ENCODE measurements at regions not wholly inside any gene's neighbourhood (a gene's known extent, or its start where the extent isn't known, plus 50 kb on each side); places are given as distances from the start of the nearest gene placed in this dataset.

DNA sequence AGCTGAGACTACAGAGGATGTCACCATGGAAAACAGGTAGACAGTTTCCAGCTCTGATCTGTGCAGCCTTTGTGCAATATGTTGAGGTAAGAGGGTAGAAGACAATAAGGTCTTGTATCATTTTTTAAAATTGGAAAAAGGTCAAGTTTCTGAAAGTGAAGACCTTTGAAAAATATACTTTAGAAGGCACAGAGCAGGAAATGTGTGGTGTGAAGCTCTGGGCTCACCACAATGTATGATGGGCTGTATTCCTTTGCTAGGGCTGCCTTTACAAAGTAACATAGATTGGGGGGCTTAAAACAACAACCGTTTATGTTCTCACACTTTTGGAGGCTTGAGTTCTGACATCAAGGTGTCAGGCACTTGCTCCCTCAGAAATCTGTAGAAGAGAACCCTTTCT is 514.3 kb upstream of the JARID2 start:
- no peaks in the 10 kb centered on the region for H4K20me1 ChIP-seq (ENCODE audit: control insufficient read depth, insufficient read depth, insufficient read length)
- no peak overlapping the region for H3K23ac ChIP-seq (ENCODE audit: insufficient read length, low read depth, low read length)
- TF ChIP-seq, protein P1, sequence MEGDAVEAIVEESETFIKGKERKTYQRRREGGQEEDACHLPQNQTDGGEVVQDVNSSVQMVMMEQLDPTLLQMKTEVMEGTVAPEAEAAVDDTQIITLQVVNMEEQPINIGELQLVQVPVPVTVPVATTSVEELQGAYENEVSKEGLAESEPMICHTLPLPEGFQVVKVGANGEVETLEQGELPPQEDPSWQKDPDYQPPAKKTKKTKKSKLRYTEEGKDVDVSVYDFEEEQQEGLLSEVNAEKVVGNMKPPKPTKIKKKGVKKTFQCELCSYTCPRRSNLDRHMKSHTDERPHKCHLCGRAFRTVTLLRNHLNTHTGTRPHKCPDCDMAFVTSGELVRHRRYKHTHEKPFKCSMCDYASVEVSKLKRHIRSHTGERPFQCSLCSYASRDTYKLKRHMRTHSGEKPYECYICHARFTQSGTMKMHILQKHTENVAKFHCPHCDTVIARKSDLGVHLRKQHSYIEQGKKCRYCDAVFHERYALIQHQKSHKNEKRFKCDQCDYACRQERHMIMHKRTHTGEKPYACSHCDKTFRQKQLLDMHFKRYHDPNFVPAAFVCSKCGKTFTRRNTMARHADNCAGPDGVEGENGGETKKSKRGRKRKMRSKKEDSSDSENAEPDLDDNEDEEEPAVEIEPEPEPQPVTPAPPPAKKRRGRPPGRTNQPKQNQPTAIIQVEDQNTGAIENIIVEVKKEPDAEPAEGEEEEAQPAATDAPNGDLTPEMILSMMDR (conservative IDR thresholded peaks at IDR 0.05), result no peak
- H2AFZ ChIP-seq (ENCODE audit: low read length), result no peak overlapping the region
- no peak overlapping the region for H4K91ac ChIP-seq (ENCODE audit: insufficient read length, low read depth, low read length)
- Mint-ChIP-seq H3K4me3 (no peak overlapping the region), H3K9me3 (peaks cover 0 to 2% of the 10 kb centered on the region in 2 experiments; a peak in 1 of 5 replicates), H3K27ac (no peak overlapping the region; a peak in 1 of 7 replicates), H3K27me3 (ENCODE audit: low read depth) (peaks cover 11% of the 10 kb centered on the region), H3K4me1 (peaks cover 37 to 58% of the 10 kb centered on the region in 2 experiments), H3K36me3 (ENCODE audit: insufficient read depth in 1 of 3, low read depth in 3 of 3) (peaks cover 0 to 5% (median 3%) of the 10 kb centered on the region in 3 experiments; a peak in 3 of 7 replicates)
- no peak overlapping the region for H3K4me2 ChIP-seq (ENCODE audit: insufficient read depth, insufficient read length, low read length)
- no peak overlapping the region for H3K9ac ChIP-seq (ENCODE audit: extremely low read depth, insufficient read length, low read length)
- no peak overlapping the region for H3K56ac ChIP-seq (ENCODE audit: insufficient read length, low read depth, low read length)
- no peak overlapping the region for H3K27ac ChIP-seq (ENCODE audit: insufficient read length, low read depth, low read length)
- no peaks in the 10 kb centered on the region for H3K23me2 ChIP-seq (ENCODE audit: insufficient read length, low read depth, low read length, poor library complexity, severe bottlenecking)
- H4K8ac ChIP-seq (replicated peaks; ENCODE audit: insufficient read length, low read depth, low read length), result no peak overlapping the region
- H3K18ac ChIP-seq (ENCODE audit: insufficient read length, low read depth, low read length), result no peak overlapping the region
- H2BK12ac ChIP-seq (ENCODE audit: insufficient read length, low read depth, low read length), result no peak overlapping the region
- H2BK20ac ChIP-seq (ENCODE audit: low read depth, low read length, poor library complexity, severe bottlenecking), result no peak overlapping the region
- H2BK5ac ChIP-seq (ENCODE audit: insufficient read length, low read length), result no peak overlapping the region
- no peaks in the 10 kb centered on the region for H3K27me3 ChIP-seq (ENCODE audit: insufficient read depth, low read length)
- no peak overlapping the region for H3K4ac ChIP-seq (ENCODE audit: low read depth, low read length)
- H3K14ac ChIP-seq (ENCODE audit: insufficient read depth, low read length), result no peak overlapping the region
- no peak overlapping the region for H2BK120ac ChIP-seq (ENCODE audit: low read depth, low read length, poor library complexity, severe bottlenecking)
- H2AK5ac ChIP-seq (ENCODE audit: insufficient read length, low read length), result no peak overlapping the region
- H4K5ac ChIP-seq (ENCODE audit: insufficient read length, low read depth, low read length), result no peak overlapping the region
- H3K79me1 ChIP-seq (ENCODE audit: insufficient read depth, low read depth, low read length, poor library complexity, severe bottlenecking), result no peaks in the 10 kb centered on the region
- no peak for DNase-seq
- WGBS (ENCODE audit: extremely low coverage, insufficient read length, low lambda C conversion rate), result no CpG with 5 or more reads among the region's 1 CpG
- H3T11ph ChIP-seq (ENCODE audit: low read length), result no peak overlapping the region
- H3K4me1 ChIP-seq (ENCODE audit: insufficient read depth, low read length), result peaks cover 17% of the 10 kb centered on the region
- no peaks in the 10 kb centered on the region for H3K79me2 ChIP-seq (ENCODE audit: insufficient read depth, low read length)
- H2BK15ac ChIP-seq (ENCODE audit: low read depth, low read length), result no peak overlapping the region
- H3K9me3 ChIP-seq (ENCODE audit: control insufficient read depth, low read depth, low read length), result no peaks in the 10 kb centered on the region
